Gastroesophageal sphincter (tissue), 4 donors: ENCODE measurements at regions not wholly inside any gene's neighbourhood (a gene's known extent, or its start where the extent isn't known, plus 50 kb on each side); places are given as distances from the start of the nearest gene placed in this dataset.
A peak's percentile ranks its signal among the peaks of the same experiment; 100 is the strongest.

Source experiments
- ATAC-seq: fragments of 150-250 bp; one replicate; pipeline ENCODE4 v1.9.1; 2016; ENCODE audit warnings: mild to moderate bottlenecking, moderate library complexity
- H3K27ac ChIP-seq, 4 donors: fragments of 200-600 bp; sonication (generic) in 3 of 4; 1 replicate in 3 of 4; 2 replicates in 1 of 4; pipeline ENCODE4 v1.5.1; 2016 to 2019
- H3K27me3 ChIP-seq: fragments of 200-600 bp; sonication (generic); one replicate; pipeline ENCODE4 v1.5.1; 2019
- H3K36me3 ChIP-seq, 2 donors: fragments of 200-600 bp; sonication (generic); one replicate each; pipeline ENCODE4 v1.5.1; 2019; ENCODE audit warnings: control low read depth in 1 of 2
- H3K4me1 ChIP-seq, 3 donors: fragments of 200-600 bp; sonication (generic); 1 replicate in 2 of 3; 2 replicates in 1 of 3; pipeline ENCODE4 v1.5.1; 2016 to 2019; ENCODE audit warnings: control low read depth in 2 of 3
- H3K4me3 ChIP-seq, 2 donors: fragments of 200-600 bp; sonication (generic); one replicate each; pipeline ENCODE4 v1.5.1; 2019; ENCODE audit warnings: mild to moderate bottlenecking in 1 of 2, moderate library complexity in 1 of 2
- H3K9me3 ChIP-seq, 3 donors: fragments of 200-600 bp; sonication (generic); one replicate each; pipeline ENCODE4 v1.5.1; 2017 to 2019; ENCODE audit warnings: control low read depth in 2 of 3
- EP300 ChIP-seq: sonication (generic); formaldehyde crosslinking; IDR thresholded peaks from one replicate; pipeline ENCODE4 v1.6.1; 2017; ENCODE audit warnings: antibody characterized with exemption, mild to moderate bottlenecking
- POLR2A ChIP-seq, 2 donors: fragments of 450-650 bp; IDR thresholded peaks; one replicate each; pipeline ENCODE4 v1.6.1; 2017; ENCODE audit warnings: antibody characterized with exemption in 2 of 2, mild to moderate bottlenecking in 2 of 2, moderate library complexity in 1 of 2
- POLR2AphosphoS5 ChIP-seq: sonication (generic); formaldehyde crosslinking; IDR thresholded peaks from one replicate; pipeline ENCODE4 v1.6.1; 2017; ENCODE audit warnings: antibody characterized with exemption
- WGBS, 2 donors: methylation state at CpG; one replicate each; pipeline ENCODE4 v1.1.5; 2018; ENCODE audit warnings: low coverage in 1 of 2; 5-methylcytosine and 5-hydroxymethylcytosine counted together
- TF ChIP-seq, protein P1 (sequence below), 4 experiments: fragments of 200-600 bp in 2 of 4; fragments of 450-650 bp in 2 of 4; sonication (generic) in 1 of 4; IDR thresholded peaks; one replicate each; pipeline ENCODE4 v1.5.1; 2017 to 2019; ENCODE audit warnings: antibody characterized with exemption in 4 of 4, mild to moderate bottlenecking in 2 of 4, moderate library complexity in 2 of 4

- Histone ChIP-seq H3K9me3 (peaks cover 0 to under 1% (median 0%) of the 10 kb centered on the region in 3 donors), H3K36me3 (no peaks in the 10 kb centered on the region), H3K27me3 (no peaks in the 10 kb centered on the region), H3K4me1 (peaks cover 0 to 20% (median 3%) of the 10 kb centered on the region in 3 donors), H3K27ac (peak overlapping the region in 2 of 4 donors; percentile 3 to 20), H3K4me3 (no peak overlapping the region)
- TF ChIP-seq POLR2AphosphoS5 (no peak), EP300 (no peak), POLR2A (IDR thresholded peaks at IDR 0.05) (no peak)
- TF ChIP-seq, protein P1, sequence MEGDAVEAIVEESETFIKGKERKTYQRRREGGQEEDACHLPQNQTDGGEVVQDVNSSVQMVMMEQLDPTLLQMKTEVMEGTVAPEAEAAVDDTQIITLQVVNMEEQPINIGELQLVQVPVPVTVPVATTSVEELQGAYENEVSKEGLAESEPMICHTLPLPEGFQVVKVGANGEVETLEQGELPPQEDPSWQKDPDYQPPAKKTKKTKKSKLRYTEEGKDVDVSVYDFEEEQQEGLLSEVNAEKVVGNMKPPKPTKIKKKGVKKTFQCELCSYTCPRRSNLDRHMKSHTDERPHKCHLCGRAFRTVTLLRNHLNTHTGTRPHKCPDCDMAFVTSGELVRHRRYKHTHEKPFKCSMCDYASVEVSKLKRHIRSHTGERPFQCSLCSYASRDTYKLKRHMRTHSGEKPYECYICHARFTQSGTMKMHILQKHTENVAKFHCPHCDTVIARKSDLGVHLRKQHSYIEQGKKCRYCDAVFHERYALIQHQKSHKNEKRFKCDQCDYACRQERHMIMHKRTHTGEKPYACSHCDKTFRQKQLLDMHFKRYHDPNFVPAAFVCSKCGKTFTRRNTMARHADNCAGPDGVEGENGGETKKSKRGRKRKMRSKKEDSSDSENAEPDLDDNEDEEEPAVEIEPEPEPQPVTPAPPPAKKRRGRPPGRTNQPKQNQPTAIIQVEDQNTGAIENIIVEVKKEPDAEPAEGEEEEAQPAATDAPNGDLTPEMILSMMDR (IDR thresholded peaks at IDR 0.05) = no peak
- peak; percentile 67 for ATAC-seq
- WGBS, 2 donors = 17 to 52% methylated on average over 1 to 4 of the region's 4 CpGs
Observed at GRCh38 chr9:87007711-87008366, 60.5 kb upstream of the GAS1 start.

- 60 to 66% methylated on average over 4 of the region's 4 CpGs for WGBS, 2 donors
- H3K27me3 ChIP-seq = no peaks in the 10 kb centered on the region
- no peaks in the 10 kb centered on the region for H3K36me3 ChIP-seq
- TF ChIP-seq POLR2A (IDR thresholded peaks at IDR 0.05) (no peak), POLR2AphosphoS5 (no peak), EP300 (no peak)
- TF ChIP-seq, protein P1 (IDR thresholded peaks at IDR 0.05) = no peak
- no peak for ATAC-seq
- peak overlapping the region in 3 of 4 donors; percentile 20 to 39 (median 22) for H3K27ac ChIP-seq
- peaks cover 0 to 21% (median 3%) of the 10 kb centered on the region in 3 donors for H3K4me1 ChIP-seq
- H3K4me3 ChIP-seq = no peak overlapping the region
- no peaks in the 10 kb centered on the region for H3K9me3 ChIP-seq
Observed at GRCh38 chr9:87008667-87009066, 61.4 kb upstream of the GAS1 start.

DNA sequence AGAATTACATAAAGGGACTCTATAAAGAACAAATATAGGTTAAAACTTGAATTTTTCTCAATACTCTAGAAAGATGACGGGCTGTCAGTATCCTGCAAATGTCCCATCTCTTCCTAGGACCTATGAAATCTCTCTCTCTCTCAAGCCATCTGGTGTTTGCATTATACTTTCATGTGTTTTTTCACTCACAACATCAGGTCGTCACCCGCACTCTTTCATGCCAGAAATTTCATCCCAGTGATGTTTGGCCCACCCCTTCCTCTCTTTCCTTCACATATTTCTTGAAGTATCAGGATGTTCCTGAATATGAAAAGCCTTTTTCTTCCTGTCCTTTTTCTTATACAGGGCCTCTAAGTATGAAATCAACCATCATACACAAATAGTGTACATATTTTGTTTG lies 63.3 kb upstream of the GAS1 start:
- 93 to 94% methylated on average over 3 of the region's 3 CpGs for WGBS, 2 donors
- peaks cover 0 to 41% (median 3%) of the 10 kb centered on the region in 3 donors for H3K4me1 ChIP-seq
- no peak overlapping the region for H3K4me3 ChIP-seq
- H3K27me3 ChIP-seq = no peaks in the 10 kb centered on the region
- H3K9me3 ChIP-seq = no peaks in the 10 kb centered on the region
- no peaks in the 10 kb centered on the region for H3K36me3 ChIP-seq
- no peak overlapping the region for H3K27ac ChIP-seq
- ATAC-seq = no peak
- TF ChIP-seq, protein P1 (IDR thresholded peaks at IDR 0.05) = no peak
- no peak for TF ChIP-seq EP300
- no peak for TF ChIP-seq POLR2AphosphoS5
- no peak for TF ChIP-seq POLR2A (IDR thresholded peaks at IDR 0.05)

DNA sequence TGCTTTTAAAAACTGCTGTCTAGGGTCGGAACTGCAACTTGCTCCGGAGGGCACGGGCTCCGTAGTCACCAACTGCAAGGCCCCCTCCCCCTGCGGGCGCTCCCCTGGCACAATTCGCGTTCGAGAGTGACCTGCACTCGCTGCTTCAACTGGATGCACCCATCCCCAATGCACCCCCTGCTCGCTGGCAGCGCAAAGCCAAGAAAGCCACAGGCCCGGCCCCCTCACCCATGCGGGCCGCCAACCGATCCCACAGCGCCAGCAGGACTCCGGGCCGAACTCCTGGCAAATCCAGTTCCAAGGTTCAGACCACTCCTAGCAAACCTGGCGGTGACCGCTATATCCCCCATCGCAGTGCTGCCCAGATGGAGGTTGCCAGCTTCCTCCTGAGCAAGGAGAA lies 64.2 kb upstream of the GAS1 start:
- WGBS, 2 donors = 97% methylated on average over 10 of the region's 22 CpGs; no CpG with 5 or more reads in 1 of the 2 donors
- Histone ChIP-seq H3K36me3 (no peaks in the 10 kb centered on the region), H3K4me3 (no peak overlapping the region), H3K4me1 (peaks cover 0 to 41% (median 3%) of the 10 kb centered on the region in 3 donors), H3K27me3 (no peaks in the 10 kb centered on the region), H3K9me3 (no peaks in the 10 kb centered on the region), H3K27ac (no peak overlapping the region)
- ATAC-seq = no peak
- TF ChIP-seq POLR2A (IDR thresholded peaks at IDR 0.05) (no peak), POLR2AphosphoS5 (no peak), EP300 (no peak)
- TF ChIP-seq, protein P1 (IDR thresholded peaks at IDR 0.05) = no peak

DNA sequence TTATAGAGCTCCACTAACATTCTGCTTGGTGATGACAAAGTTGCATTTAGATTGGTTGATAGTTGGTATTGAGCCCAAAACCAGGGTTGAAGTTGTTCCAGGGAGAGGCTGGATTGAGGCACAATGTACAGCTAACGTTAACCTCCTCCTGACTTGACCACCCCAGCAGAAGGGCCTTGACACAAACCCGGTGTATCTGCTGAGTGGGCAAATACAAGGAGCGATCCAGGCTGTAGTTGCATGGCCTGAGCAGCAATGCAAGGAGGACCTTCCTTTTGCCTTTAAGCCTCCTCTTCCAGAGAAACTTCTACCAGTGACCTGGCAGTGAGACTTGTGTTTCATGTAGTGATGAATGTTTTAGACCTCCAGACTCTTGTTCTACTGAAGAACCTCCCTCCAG lies 66.2 kb upstream of the GAS1 start:
- ATAC-seq = no peak
- WGBS, 2 donors = 97 to 100% methylated on average over 2 to 3 of the region's 3 CpGs
- Histone ChIP-seq H3K9me3 (no peaks in the 10 kb centered on the region), H3K4me1 (peaks cover 0 to 25% (median 0%) of the 10 kb centered on the region in 3 donors), H3K4me3 (no peak overlapping the region), H3K27ac (no peak overlapping the region), H3K36me3 (no peaks in the 10 kb centered on the region), H3K27me3 (no peaks in the 10 kb centered on the region)
- TF ChIP-seq, protein P1 (IDR thresholded peaks at IDR 0.05) = no peak
- TF ChIP-seq EP300 (no peak), POLR2A (IDR thresholded peaks at IDR 0.05) (no peak), POLR2AphosphoS5 (no peak)
